ENCODE measurements at regions not wholly inside any gene's neighbourhood (a gene's known extent, or its start where the extent isn't known, plus 50 kb on each side); places are given as distances from the start of the nearest gene placed in this dataset.

GRCh38 chr4:122293374-122294365, 85.1 kb upstream of the ADAD1 start:
- DNase-seq (ENCODE audit: low read depth), result no peak
- no peak overlapping the region for H3K4me3 ChIP-seq (ENCODE audit: low read depth, low read length)
- TF ChIP-seq, protein P1, sequence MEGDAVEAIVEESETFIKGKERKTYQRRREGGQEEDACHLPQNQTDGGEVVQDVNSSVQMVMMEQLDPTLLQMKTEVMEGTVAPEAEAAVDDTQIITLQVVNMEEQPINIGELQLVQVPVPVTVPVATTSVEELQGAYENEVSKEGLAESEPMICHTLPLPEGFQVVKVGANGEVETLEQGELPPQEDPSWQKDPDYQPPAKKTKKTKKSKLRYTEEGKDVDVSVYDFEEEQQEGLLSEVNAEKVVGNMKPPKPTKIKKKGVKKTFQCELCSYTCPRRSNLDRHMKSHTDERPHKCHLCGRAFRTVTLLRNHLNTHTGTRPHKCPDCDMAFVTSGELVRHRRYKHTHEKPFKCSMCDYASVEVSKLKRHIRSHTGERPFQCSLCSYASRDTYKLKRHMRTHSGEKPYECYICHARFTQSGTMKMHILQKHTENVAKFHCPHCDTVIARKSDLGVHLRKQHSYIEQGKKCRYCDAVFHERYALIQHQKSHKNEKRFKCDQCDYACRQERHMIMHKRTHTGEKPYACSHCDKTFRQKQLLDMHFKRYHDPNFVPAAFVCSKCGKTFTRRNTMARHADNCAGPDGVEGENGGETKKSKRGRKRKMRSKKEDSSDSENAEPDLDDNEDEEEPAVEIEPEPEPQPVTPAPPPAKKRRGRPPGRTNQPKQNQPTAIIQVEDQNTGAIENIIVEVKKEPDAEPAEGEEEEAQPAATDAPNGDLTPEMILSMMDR (conservative IDR thresholded peaks at IDR 0.05; ENCODE audit: low read depth, low read length), result no peak

- H3K4me3 ChIP-seq (ENCODE audit: low read depth, low read length), result no peak overlapping the region
- DNase-seq (ENCODE audit: low read depth), result no peak
- TF ChIP-seq, protein P1 (conservative IDR thresholded peaks at IDR 0.05; ENCODE audit: low read depth, low read length), result no peak
These were observed 81.1 kb upstream of the ADAD1 start for GRCh38 chr4:122297694-122298093.

DNA sequence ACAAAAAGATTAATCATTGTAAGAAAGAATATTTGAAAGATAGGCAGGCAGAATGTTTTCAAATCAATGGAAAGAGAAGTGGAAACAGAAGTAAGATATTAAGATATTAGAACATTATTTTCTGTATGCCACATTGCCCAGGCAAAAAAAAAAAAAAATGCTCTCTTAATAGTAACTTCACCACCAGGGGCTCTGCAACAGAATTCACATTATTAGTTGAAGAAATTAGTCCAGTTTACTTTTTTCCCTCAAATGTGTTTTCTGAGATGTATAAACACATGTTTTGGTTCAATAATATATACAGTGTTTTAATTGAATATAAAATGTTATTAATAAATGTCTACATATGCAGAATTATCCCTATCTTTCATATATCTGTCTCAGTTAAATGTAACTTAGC, 78.0 kb upstream of the ADAD1 start:
- no peak overlapping the region for H3K4me3 ChIP-seq (ENCODE audit: low read depth, low read length)
- TF ChIP-seq, protein P1 (conservative IDR thresholded peaks at IDR 0.05; ENCODE audit: low read depth, low read length), result peak; percentile 28
- DNase-seq (ENCODE audit: low read depth), result no peak

DNA sequence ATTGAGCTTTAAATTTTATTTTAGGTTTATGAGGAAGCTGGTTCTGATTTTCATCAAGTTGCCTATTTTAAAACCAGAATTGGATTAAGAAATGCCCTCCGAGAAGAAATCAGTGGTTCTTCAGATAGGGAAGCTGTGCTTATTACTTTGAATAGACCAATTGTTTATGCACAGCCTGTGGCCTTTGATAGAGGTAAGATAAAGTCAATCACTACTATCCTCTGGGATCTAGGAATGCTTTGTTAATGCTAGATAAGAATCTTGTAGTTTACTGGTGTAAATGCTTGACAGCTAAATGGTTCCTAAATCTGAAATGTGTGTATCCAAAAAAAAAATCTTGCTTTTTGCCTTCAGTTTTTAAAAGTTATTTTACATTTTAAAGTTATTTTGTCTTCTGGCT, 73.0 kb upstream of the ADAD1 start:
- no peak for DNase-seq (ENCODE audit: low read depth)
- TF ChIP-seq, protein P1 (conservative IDR thresholded peaks at IDR 0.05; ENCODE audit: low read depth, low read length), result no peak

GRCh38 chr4:122309988-122310626, 68.7 kb upstream of the ADAD1 start:
- H3K4me3 ChIP-seq (ENCODE audit: low read depth, low read length), result no peak overlapping the region
- TF ChIP-seq, protein P1 (conservative IDR thresholded peaks at IDR 0.05; ENCODE audit: low read depth, low read length), result peak; percentile 45
- DNase-seq (ENCODE audit: low read depth), result no peak

More for the DNA sequence above, 73.0 kb upstream of the ADAD1 start:
- H3K4me3 ChIP-seq (ENCODE audit: low read depth, low read length), result no peak overlapping the region

DNA sequence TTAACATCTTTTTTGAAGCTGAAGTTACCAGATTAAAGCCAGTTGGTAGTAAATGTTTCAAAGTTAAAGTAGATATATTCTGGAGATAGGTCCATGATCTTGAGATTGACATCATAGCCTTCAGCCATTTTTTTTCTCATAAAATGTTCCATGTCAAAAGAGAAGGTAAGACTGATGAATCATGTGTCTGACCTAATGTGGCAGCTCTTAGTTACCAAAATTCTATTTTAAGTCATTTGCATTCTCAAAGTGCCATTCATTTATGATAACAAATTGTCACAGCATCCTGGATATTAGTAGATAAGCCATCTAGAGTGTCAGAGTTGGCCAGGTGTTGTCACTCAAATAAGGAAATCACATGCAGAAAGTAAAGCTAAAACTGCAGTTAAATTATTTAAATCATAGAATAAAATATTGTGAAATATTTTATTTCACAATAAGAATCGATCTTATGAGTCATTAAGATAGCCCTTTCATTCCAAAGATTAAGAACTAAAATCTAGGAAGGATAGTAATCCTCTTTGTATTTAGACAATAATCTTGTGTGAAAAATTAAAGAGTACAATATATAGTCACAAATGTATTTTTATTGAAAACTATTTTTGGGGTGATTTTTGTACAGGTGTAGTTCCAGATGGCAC, 65.7 kb upstream of the ADAD1 start:
- no peak for DNase-seq (ENCODE audit: low read depth)
- H3K4me3 ChIP-seq (ENCODE audit: low read depth, low read length), result no peak overlapping the region
- TF ChIP-seq, protein P1 (conservative IDR thresholded peaks at IDR 0.05; ENCODE audit: low read depth, low read length), result no peak
